GM12875 (cell line): ENCODE measurements at regions not wholly inside any gene's neighbourhood (a gene's known extent, or its start where the extent isn't known, plus 50 kb on each side); places are given as distances from the start of the nearest gene placed in this dataset.

Source experiments
- H3K4me3 ChIP-seq: one replicate; pipeline ENCODE4 v1.5.1; 2011; ENCODE audit warnings: low read depth, low read length, control low read depth
- TF ChIP-seq, protein P1 (sequence below): IDR thresholded peaks from 2 replicates; pipeline ENCODE4 v1.5.1; 2011; ENCODE audit warnings: low read depth, mild to moderate bottlenecking, control low read depth, inconsistent platforms, low read length, moderate library complexity, borderline replicate concordance; ENCODE audit not compliant: insufficient read depth

DNA sequence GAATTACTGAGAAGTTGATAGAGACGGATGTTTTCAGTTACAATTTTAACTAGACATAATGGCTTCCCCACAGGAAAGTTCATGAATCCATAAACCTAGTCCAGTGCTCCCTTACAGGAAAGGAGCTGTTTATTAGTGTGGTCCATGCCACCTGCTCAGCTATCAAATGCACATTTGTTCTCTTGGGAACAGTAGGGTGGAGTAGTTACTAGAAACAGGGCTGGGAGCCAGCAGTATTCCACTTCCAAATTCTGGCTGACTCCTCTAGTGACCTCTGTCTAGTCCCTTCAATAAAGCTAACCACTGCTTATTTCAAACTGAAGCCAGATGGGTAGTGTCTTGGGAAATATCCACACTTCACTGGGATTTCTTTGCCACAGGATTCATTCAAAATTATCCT, 88.4 kb upstream of the TLL1 start:
- TF ChIP-seq, protein P1, sequence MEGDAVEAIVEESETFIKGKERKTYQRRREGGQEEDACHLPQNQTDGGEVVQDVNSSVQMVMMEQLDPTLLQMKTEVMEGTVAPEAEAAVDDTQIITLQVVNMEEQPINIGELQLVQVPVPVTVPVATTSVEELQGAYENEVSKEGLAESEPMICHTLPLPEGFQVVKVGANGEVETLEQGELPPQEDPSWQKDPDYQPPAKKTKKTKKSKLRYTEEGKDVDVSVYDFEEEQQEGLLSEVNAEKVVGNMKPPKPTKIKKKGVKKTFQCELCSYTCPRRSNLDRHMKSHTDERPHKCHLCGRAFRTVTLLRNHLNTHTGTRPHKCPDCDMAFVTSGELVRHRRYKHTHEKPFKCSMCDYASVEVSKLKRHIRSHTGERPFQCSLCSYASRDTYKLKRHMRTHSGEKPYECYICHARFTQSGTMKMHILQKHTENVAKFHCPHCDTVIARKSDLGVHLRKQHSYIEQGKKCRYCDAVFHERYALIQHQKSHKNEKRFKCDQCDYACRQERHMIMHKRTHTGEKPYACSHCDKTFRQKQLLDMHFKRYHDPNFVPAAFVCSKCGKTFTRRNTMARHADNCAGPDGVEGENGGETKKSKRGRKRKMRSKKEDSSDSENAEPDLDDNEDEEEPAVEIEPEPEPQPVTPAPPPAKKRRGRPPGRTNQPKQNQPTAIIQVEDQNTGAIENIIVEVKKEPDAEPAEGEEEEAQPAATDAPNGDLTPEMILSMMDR, result no peak
- no peak overlapping the region for H3K4me3 ChIP-seq

DNA sequence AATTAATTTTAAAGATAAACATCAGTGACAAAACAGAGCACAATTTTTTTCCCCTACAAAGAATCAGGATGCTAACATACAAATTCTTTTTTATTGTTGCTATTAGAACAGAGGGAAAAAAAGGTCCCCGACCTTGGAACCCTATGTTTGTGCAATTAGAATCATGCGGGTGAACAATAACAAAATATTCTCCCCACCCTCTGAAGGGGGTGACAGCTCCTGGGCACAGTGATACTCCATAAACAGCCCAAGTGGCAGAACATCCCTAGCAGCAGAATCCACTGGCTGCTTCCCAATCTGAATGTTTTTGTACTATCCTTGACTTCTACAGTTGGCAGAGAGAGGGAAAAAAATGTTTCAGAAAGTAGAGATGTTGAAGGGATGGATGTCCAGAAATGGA, 87.7 kb upstream of the TLL1 start:
- TF ChIP-seq, protein P1, result no peak
- no peak overlapping the region for H3K4me3 ChIP-seq

DNA sequence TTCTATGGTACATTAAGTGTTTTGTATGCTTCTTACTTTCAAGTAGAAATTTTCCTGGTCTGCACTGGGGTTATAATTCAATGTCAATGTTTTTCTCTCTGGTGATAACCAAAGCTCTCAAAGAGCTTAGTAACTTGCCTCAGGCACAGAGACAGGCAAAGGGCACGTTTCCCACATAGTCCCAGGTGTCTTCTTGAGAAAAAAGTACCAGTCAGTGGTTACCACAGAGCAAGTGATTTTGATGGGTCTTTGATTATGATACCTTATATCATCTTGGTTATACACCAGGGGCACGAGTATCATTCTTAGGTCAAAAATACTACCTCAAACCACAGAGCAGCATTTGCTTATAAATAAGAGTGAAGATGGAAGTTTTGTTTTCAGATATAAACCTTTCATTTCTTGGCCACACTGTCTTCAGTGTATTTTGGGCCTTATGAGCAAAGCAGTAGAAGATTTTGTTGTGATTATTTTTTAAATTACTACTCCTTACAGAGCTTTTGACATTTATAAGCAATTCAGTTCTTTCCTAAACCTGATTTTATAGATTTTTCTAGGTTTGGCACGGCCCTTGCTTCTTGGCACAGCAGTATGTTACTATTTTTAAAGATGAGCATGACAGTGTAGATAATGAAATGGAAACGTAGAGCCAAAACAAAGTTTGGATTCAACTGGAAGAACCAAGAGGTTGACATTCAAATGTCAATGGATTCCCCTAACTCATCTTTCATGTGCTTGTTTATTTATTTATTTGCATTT, 85.3 kb upstream of the TLL1 start:
- TF ChIP-seq, protein P1, result no peak
- H3K4me3 ChIP-seq, result no peak overlapping the region

DNA sequence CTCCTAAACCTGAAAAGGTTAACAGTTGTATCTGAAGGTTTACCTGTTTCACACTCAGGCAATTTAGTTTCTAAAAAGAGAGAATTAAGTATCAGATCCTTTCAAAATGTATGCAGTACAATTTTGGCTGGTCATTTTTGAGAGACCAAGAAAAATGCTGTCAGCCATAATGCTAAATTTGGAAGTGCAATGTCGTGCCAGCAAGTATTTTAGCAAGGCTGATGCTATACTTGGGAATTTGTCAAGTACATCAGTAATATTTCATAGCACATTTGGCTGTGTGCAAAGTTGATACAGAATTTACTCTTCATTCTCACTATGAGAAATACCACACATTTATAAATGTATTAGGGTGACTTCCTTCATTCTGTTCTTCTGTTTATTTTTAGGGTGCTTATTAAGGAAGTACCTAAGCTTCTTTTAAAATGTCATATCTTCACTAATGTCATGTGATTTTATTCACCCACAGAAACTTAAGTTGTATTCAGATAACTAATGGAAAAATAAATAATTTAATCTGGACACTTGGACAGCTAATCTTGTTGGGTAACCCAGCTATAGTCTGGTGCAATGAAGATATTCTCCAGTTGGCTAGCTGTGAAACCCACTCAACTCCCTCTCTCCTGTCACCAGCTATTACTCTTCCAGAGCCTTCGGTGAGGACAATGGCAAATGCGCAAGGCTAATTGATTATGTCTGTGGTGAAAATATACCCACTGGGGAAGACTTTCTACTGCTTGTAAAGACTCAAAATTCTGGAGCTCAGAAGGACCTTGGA, 84.2 kb upstream of the TLL1 start:
- no peak overlapping the region for H3K4me3 ChIP-seq
- TF ChIP-seq, protein P1, result no peak

DNA sequence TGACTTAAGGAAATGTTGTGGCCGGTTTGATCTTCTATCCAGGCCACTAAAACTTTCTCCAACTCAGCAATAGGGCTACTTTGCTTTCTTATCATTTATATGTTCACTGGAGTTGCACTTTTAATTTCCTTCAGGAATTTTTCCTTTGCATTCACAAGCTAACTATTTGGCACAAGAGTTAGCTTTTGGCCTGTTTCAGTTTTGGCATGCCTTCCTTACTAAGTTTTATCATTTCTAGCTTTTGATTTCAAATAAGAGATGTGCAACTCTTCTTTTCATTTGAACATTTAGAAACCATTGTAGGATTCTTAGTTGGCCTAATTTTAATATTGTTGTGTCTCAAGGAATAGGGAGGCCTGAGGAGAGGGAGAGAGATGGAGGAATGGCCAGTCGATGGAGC, 79.8 kb upstream of the TLL1 start:
- H3K4me3 ChIP-seq, result no peak overlapping the region
- TF ChIP-seq, protein P1, result no peak

DNA sequence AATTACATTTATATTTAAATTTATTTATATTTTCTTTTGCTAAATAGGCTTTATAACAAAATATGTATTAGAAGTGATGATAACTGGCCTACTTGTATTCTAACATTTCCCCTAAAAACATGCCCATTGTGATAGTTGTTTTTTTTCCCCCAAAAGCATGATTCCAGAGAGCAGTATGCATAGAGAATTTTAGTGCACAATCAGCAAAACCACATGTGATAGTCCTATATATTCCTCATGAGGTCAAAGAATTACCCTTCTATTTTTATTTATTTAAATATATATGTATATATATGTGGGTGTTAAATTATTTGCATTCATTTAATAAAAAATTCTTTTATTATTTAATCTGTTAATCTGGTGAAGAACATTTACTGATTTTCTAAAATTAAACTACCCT, 78.2 kb upstream of the TLL1 start:
- H3K4me3 ChIP-seq, result no peak overlapping the region
- TF ChIP-seq, protein P1, result no peak
